ENCODE measurements at regions not wholly inside any gene's neighbourhood (a gene's known extent, or its start where the extent isn't known, plus 50 kb on each side); places are given as distances from the start of the nearest gene placed in this dataset.

- no peak for DNase-seq (ENCODE audit: low read depth in 1 of 2, low spot score in 1 of 2)
- Histone ChIP-seq H3K36me3 (no peaks in the 10 kb centered on the region), H3K9me3 (ENCODE audit: low read depth) (no peaks in the 10 kb centered on the region), H3K27me3 (no peaks in the 10 kb centered on the region), H3K27ac (no peak overlapping the region), H3K4me3 (no peak overlapping the region), H3K4me1 (ENCODE audit: low read depth) (no peaks in the 10 kb centered on the region)
- TF ChIP-seq, protein P1, sequence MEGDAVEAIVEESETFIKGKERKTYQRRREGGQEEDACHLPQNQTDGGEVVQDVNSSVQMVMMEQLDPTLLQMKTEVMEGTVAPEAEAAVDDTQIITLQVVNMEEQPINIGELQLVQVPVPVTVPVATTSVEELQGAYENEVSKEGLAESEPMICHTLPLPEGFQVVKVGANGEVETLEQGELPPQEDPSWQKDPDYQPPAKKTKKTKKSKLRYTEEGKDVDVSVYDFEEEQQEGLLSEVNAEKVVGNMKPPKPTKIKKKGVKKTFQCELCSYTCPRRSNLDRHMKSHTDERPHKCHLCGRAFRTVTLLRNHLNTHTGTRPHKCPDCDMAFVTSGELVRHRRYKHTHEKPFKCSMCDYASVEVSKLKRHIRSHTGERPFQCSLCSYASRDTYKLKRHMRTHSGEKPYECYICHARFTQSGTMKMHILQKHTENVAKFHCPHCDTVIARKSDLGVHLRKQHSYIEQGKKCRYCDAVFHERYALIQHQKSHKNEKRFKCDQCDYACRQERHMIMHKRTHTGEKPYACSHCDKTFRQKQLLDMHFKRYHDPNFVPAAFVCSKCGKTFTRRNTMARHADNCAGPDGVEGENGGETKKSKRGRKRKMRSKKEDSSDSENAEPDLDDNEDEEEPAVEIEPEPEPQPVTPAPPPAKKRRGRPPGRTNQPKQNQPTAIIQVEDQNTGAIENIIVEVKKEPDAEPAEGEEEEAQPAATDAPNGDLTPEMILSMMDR (IDR thresholded peaks at IDR 0.05; ENCODE audit: low read depth, low read length), result no peak
Observed at GRCh38 chr10:106442223-106442622, 722.3 kb downstream of the SORCS1 start.

DNA sequence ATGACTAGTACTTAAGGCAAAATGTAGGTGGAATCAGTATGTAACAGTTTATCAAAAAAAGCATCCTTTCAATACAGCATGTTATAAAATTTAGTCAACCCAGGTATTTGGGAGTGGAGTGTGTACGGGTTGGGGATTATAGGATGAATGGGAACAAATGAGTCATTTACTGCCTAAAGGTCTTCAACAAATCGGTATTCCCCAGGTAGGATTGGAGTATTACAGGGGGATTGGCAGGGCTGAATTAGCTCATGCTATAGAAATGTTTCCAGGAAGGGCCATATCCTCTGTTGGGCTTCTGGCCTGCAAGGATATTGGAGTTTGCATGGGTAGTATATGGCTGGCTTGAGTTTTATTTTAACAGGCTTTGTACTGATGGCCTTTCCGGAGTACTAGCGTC lies 723.7 kb downstream of the SORCS1 start:
- Histone ChIP-seq H3K9me3 (ENCODE audit: low read depth) (no peaks in the 10 kb centered on the region), H3K4me3 (no peak overlapping the region)
- TF ChIP-seq, protein P1 (IDR thresholded peaks at IDR 0.05; ENCODE audit: low read depth, low read length), result no peak

GRCh38 chr10:106440355-106440754 lies 724.2 kb downstream of the SORCS1 start:
- TF ChIP-seq, protein P1 (IDR thresholded peaks at IDR 0.05; ENCODE audit: low read depth, low read length), result no peak
- H3K27me3 ChIP-seq, result no peaks in the 10 kb centered on the region
- peak in 1 of 2 donors; percentile 3 for DNase-seq (ENCODE audit: low read depth in 1 of 2, low spot score in 1 of 2)
- H3K9me3 ChIP-seq (ENCODE audit: low read depth), result no peaks in the 10 kb centered on the region
- no peak overlapping the region for H3K4me3 ChIP-seq
- no peaks in the 10 kb centered on the region for H3K4me1 ChIP-seq (ENCODE audit: low read depth)
- H3K36me3 ChIP-seq, result no peaks in the 10 kb centered on the region
- no peak overlapping the region for H3K27ac ChIP-seq

More for the DNA sequence above, 723.7 kb downstream of the SORCS1 start:
- Histone ChIP-seq H3K4me1 (ENCODE audit: low read depth) (no peaks in the 10 kb centered on the region), H3K27me3 (no peaks in the 10 kb centered on the region), H3K27ac (no peak overlapping the region), H3K36me3 (no peaks in the 10 kb centered on the region)
- no peak for DNase-seq (ENCODE audit: low read depth in 1 of 2, low spot score in 1 of 2)

- Histone ChIP-seq H3K27ac (no peak overlapping the region), H3K9me3 (ENCODE audit: low read depth) (no peaks in the 10 kb centered on the region), H3K27me3 (no peaks in the 10 kb centered on the region), H3K4me1 (ENCODE audit: low read depth) (no peaks in the 10 kb centered on the region), H3K4me3 (no peak overlapping the region), H3K36me3 (no peaks in the 10 kb centered on the region)
- no peak for DNase-seq (ENCODE audit: low read depth in 1 of 2, low spot score in 1 of 2)
- TF ChIP-seq, protein P1 (IDR thresholded peaks at IDR 0.05; ENCODE audit: low read depth, low read length), result no peak
Observed at GRCh38 chr10:106439366-106439765, 725.1 kb downstream of the SORCS1 start.

DNA sequence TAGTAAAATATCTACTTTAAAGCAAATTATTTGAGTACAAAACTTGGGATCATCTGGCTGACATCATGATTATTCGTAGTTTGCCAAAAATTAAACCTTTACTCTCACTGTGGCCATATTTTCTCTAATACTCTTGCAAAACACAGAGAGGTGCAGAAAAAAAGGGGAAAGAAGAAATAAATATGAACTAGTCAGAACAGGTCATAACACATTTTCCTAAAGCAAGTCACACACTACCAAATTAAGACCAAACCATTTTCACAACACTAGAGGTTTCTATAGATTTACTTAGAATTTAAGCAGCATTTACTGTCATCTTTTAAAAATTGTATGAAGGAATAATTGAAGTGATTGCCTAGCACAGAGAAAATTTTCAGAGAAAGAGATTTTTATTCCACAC lies 726.1 kb downstream of the SORCS1 start:
- TF ChIP-seq, protein P1 (IDR thresholded peaks at IDR 0.05; ENCODE audit: low read depth, low read length), result no peak
- no peaks in the 10 kb centered on the region for H3K27me3 ChIP-seq
- H3K36me3 ChIP-seq, result no peaks in the 10 kb centered on the region
- no peak overlapping the region for H3K27ac ChIP-seq
- no peak for DNase-seq (ENCODE audit: low read depth in 1 of 2, low spot score in 1 of 2)
- H3K4me1 ChIP-seq (ENCODE audit: low read depth), result no peaks in the 10 kb centered on the region
- no peak overlapping the region for H3K4me3 ChIP-seq
- H3K9me3 ChIP-seq (ENCODE audit: low read depth), result no peaks in the 10 kb centered on the region
